ENCODE measurements at regions not wholly inside any gene's neighbourhood (a gene's known extent, or its start where the extent isn't known, plus 50 kb on each side); places are given as distances from the start of the nearest gene placed in this dataset.

GRCh38 chr15:39267685-39268084 is 313.2 kb upstream of the THBS1 start:
- H3K9me3 ChIP-seq (ENCODE audit: control insufficient read depth in 2 of 2, low read length in 2 of 2): no peaks in the 10 kb centered on the region
- H3K36me3 ChIP-seq (ENCODE audit: control insufficient read depth, insufficient read depth, low read length): no peaks in the 10 kb centered on the region
- peak in 1 of 3 donors; percentile 9 for DNase-seq
- H3K27ac Mint-ChIP-seq: no peak overlapping the region
- H3K4me3 Mint-ChIP-seq: no peak overlapping the region
- H3K36me3 Mint-ChIP-seq: no peaks in the 10 kb centered on the region
- no peak overlapping the region for H3K27ac ChIP-seq (ENCODE audit: insufficient read depth, low read length, poor library complexity, severe bottlenecking)
- no peaks in the 10 kb centered on the region for H3K27me3 ChIP-seq (ENCODE audit: control insufficient read depth, insufficient read depth, low read length)
- H3K4me1 Mint-ChIP-seq: peaks cover 0 to 8% (median 4%) of the 10 kb centered on the region in 4 donors
- no peak overlapping the region for H3K4me3 ChIP-seq (ENCODE audit: low read depth, low read length)
- H3K27me3 Mint-ChIP-seq: no peaks in the 10 kb centered on the region
- no peaks in the 10 kb centered on the region for H3K9me3 Mint-ChIP-seq
- no peaks in the 10 kb centered on the region for H3K4me1 ChIP-seq (ENCODE audit: control insufficient read depth, insufficient read depth, low read length, poor library complexity, severe bottlenecking)
- no peak for ATAC-seq (ENCODE audit: low read depth in 2 of 2)

GRCh38 chr15:39269352-39269751 is 311.5 kb upstream of the THBS1 start:
- Histone ChIP-seq H3K9me3 (ENCODE audit: control insufficient read depth in 2 of 2, low read length in 2 of 2) (no peaks in the 10 kb centered on the region), H3K27me3 (ENCODE audit: control insufficient read depth, insufficient read depth, low read length) (no peaks in the 10 kb centered on the region), H3K27ac (ENCODE audit: insufficient read depth, low read length, poor library complexity, severe bottlenecking) (no peak overlapping the region), H3K36me3 (ENCODE audit: control insufficient read depth, insufficient read depth, low read length) (no peaks in the 10 kb centered on the region), H3K4me3 (ENCODE audit: low read depth, low read length) (no peak overlapping the region), H3K4me1 (ENCODE audit: control insufficient read depth, insufficient read depth, low read length, poor library complexity, severe bottlenecking) (no peaks in the 10 kb centered on the region)
- H3K27me3 Mint-ChIP-seq: peaks cover 5% of the 10 kb centered on the region
- no peaks in the 10 kb centered on the region for H3K9me3 Mint-ChIP-seq
- no peaks in the 10 kb centered on the region for H3K4me1 Mint-ChIP-seq
- H3K27ac Mint-ChIP-seq: no peak overlapping the region
- ATAC-seq (ENCODE audit: low read depth in 2 of 2): no peak
- DNase-seq: no peak
- no peaks in the 10 kb centered on the region for H3K36me3 Mint-ChIP-seq
- no peak overlapping the region for H3K4me3 Mint-ChIP-seq

DNA sequence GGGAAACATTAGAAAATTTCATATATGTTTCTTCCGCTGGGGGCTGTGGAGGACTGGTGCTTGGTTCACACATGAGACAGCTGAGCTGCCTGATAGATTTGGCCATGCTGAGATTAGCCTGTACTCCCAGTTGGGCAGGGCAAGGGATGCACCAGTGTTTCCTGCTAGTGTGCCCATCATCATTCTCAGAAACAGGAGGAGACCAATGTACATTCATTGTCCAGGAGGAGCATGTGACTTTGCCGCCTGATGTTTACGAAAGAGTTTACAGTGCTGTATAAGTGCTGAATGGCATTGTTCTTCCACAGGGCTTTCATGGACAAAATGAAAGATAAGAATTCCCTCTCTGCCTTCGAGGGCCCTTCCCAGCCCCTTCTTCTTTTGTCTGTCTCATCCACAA is 311.1 kb upstream of the THBS1 start:
- H3K27ac Mint-ChIP-seq: peak overlapping the region in 1 of 3 donors; percentile 48
- ATAC-seq (ENCODE audit: low read depth in 2 of 2) (no peak), DNase-seq (no peak)
- no peaks in the 10 kb centered on the region for H3K4me1 ChIP-seq (ENCODE audit: control insufficient read depth, insufficient read depth, low read length, poor library complexity, severe bottlenecking)
- no peaks in the 10 kb centered on the region for H3K4me1 Mint-ChIP-seq
- no peaks in the 10 kb centered on the region for H3K9me3 Mint-ChIP-seq
- no peak overlapping the region for H3K27ac ChIP-seq (ENCODE audit: insufficient read depth, low read length, poor library complexity, severe bottlenecking)
- no peaks in the 10 kb centered on the region for H3K36me3 ChIP-seq (ENCODE audit: control insufficient read depth, insufficient read depth, low read length)
- H3K27me3 ChIP-seq (ENCODE audit: control insufficient read depth, insufficient read depth, low read length): no peaks in the 10 kb centered on the region
- no peak overlapping the region for H3K4me3 Mint-ChIP-seq
- no peaks in the 10 kb centered on the region for H3K9me3 ChIP-seq (ENCODE audit: control insufficient read depth in 2 of 2, low read length in 2 of 2)
- peaks cover 5% of the 10 kb centered on the region for H3K27me3 Mint-ChIP-seq
- H3K36me3 Mint-ChIP-seq: no peaks in the 10 kb centered on the region
- no peak overlapping the region for H3K4me3 ChIP-seq (ENCODE audit: low read depth, low read length)

- Histone ChIP-seq H3K9me3 (ENCODE audit: control insufficient read depth in 2 of 2, low read length in 2 of 2) (no peaks in the 10 kb centered on the region), H3K4me1 (ENCODE audit: control insufficient read depth, insufficient read depth, low read length, poor library complexity, severe bottlenecking) (no peaks in the 10 kb centered on the region), H3K27ac (ENCODE audit: insufficient read depth, low read length, poor library complexity, severe bottlenecking) (no peak overlapping the region), H3K4me3 (ENCODE audit: low read depth, low read length) (no peak overlapping the region), H3K27me3 (ENCODE audit: control insufficient read depth, insufficient read depth, low read length) (no peaks in the 10 kb centered on the region), H3K36me3 (ENCODE audit: control insufficient read depth, insufficient read depth, low read length) (no peaks in the 10 kb centered on the region)
- Mint-ChIP-seq H3K36me3 (no peaks in the 10 kb centered on the region), H3K4me3 (no peak overlapping the region), H3K27ac (peak overlapping the region in 1 of 3 donors; percentile 48), H3K4me1 (no peaks in the 10 kb centered on the region), H3K9me3 (peaks cover 0 to 2% (median 0%) of the 10 kb centered on the region in 7 donors), H3K27me3 (peaks cover 5% of the 10 kb centered on the region)
- ATAC-seq (ENCODE audit: low read depth in 2 of 2) (no peak), DNase-seq (no peak)
Measured at GRCh38 chr15:39270221-39270855, 310.5 kb upstream of the THBS1 start.

DNA sequence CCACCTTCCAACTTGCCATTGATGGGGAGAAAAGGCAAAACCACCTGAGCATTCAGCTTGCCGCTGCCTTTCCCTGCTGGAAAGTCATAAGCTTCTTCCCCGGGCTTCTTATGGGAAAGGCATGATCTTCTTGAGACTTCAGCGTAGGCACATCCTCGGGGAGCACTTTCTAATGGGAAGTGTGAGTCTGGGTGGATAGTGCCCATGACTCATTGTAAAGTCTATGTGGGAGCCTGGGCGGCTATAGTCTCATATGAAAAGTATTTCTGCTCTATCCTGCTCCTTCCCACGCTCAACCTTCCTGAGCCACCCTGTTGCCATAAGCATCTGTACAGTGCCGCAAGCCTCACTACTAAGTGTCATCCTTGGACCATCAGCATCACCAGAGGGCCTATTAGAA is 309.9 kb upstream of the THBS1 start:
- Histone ChIP-seq H3K4me1 (ENCODE audit: control insufficient read depth, insufficient read depth, low read length, poor library complexity, severe bottlenecking) (no peaks in the 10 kb centered on the region), H3K36me3 (ENCODE audit: control insufficient read depth, insufficient read depth, low read length) (no peaks in the 10 kb centered on the region), H3K4me3 (ENCODE audit: low read depth, low read length) (no peak overlapping the region), H3K27me3 (ENCODE audit: control insufficient read depth, insufficient read depth, low read length) (no peaks in the 10 kb centered on the region), H3K9me3 (ENCODE audit: control insufficient read depth in 2 of 2, low read length in 2 of 2) (no peaks in the 10 kb centered on the region), H3K27ac (ENCODE audit: insufficient read depth, low read length, poor library complexity, severe bottlenecking) (no peak overlapping the region)
- ATAC-seq (ENCODE audit: low read depth in 2 of 2): no peak
- no peak for DNase-seq
- H3K36me3 Mint-ChIP-seq: no peaks in the 10 kb centered on the region
- H3K27ac Mint-ChIP-seq: no peak overlapping the region
- no peak overlapping the region for H3K4me3 Mint-ChIP-seq
- peaks cover 5% of the 10 kb centered on the region for H3K27me3 Mint-ChIP-seq
- no peaks in the 10 kb centered on the region for H3K4me1 Mint-ChIP-seq
- peaks cover 0 to 2% (median 0%) of the 10 kb centered on the region in 7 donors for H3K9me3 Mint-ChIP-seq

- Mint-ChIP-seq H3K27me3 (peaks cover 8% of the 10 kb centered on the region), H3K4me3 (no peak overlapping the region), H3K36me3 (no peaks in the 10 kb centered on the region), H3K4me1 (no peaks in the 10 kb centered on the region), H3K9me3 (peaks cover 0 to 2% (median 0%) of the 10 kb centered on the region in 7 donors), H3K27ac (no peak overlapping the region)
- Histone ChIP-seq H3K27me3 (ENCODE audit: control insufficient read depth, insufficient read depth, low read length) (peaks cover 3% of the 10 kb centered on the region), H3K27ac (ENCODE audit: insufficient read depth, low read length, poor library complexity, severe bottlenecking) (no peak overlapping the region), H3K9me3 (ENCODE audit: control insufficient read depth in 2 of 2, low read length in 2 of 2) (no peaks in the 10 kb centered on the region), H3K4me1 (ENCODE audit: control insufficient read depth, insufficient read depth, low read length, poor library complexity, severe bottlenecking) (no peaks in the 10 kb centered on the region), H3K36me3 (ENCODE audit: control insufficient read depth, insufficient read depth, low read length) (no peaks in the 10 kb centered on the region), H3K4me3 (ENCODE audit: low read depth, low read length) (no peak overlapping the region)
- ATAC-seq (ENCODE audit: low read depth in 2 of 2) (no peak), DNase-seq (no peak)
Measured at GRCh38 chr15:39272901-39273300, 308.0 kb upstream of the THBS1 start.

DNA sequence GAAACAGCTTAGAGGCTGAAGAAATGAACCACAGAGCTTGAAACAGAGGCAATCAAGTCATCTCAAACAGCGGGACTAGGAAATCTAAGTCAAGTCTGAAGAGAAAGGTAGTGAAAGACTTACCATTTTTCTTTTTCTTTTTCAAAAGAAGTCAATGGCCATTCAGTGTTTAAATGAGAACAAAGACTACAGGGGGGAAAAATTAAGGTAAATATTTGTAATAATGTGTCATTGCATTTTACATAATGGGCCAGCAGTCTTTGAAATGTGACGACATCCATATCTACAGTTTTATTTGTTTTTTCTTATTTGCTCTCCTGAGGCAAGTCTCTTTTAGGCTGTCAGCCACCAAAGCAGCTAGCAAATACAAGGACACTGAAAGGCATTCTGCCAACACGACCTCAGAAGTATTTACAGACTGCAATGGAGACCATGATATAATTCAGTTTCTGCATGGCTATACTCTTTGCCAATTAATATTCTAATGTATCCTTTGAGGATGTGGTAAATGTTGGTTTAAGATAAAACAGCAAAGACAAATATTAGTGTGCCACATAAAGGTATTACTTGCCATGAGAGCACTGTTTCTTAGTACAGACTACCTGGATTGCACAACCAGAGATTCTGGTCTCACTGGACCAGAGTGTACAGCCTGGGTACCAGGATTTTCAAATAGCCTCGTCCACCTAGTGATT is 307.0 kb upstream of the THBS1 start:
- H3K27ac ChIP-seq (ENCODE audit: insufficient read depth, low read length, poor library complexity, severe bottlenecking): no peak overlapping the region
- Mint-ChIP-seq H3K4me3 (no peak overlapping the region), H3K9me3 (peaks cover 0 to 2% (median 0%) of the 10 kb centered on the region in 7 donors), H3K36me3 (no peaks in the 10 kb centered on the region), H3K27ac (no peak overlapping the region), H3K4me1 (no peaks in the 10 kb centered on the region), H3K27me3 (peaks cover 10% of the 10 kb centered on the region)
- H3K4me3 ChIP-seq (ENCODE audit: low read depth, low read length): no peak overlapping the region
- no peak for ATAC-seq (ENCODE audit: low read depth in 2 of 2)
- no peak for DNase-seq
- H3K27me3 ChIP-seq (ENCODE audit: control insufficient read depth, insufficient read depth, low read length): peaks cover 3% of the 10 kb centered on the region
- H3K9me3 ChIP-seq (ENCODE audit: control insufficient read depth in 2 of 2, low read length in 2 of 2): no peaks in the 10 kb centered on the region
- H3K36me3 ChIP-seq (ENCODE audit: control insufficient read depth, insufficient read depth, low read length): no peaks in the 10 kb centered on the region
- no peaks in the 10 kb centered on the region for H3K4me1 ChIP-seq (ENCODE audit: control insufficient read depth, insufficient read depth, low read length, poor library complexity, severe bottlenecking)

GRCh38 chr15:39275066-39275465 is 305.8 kb upstream of the THBS1 start:
- ATAC-seq (ENCODE audit: low read depth in 2 of 2): no peak
- Histone ChIP-seq H3K27ac (ENCODE audit: insufficient read depth, low read length, poor library complexity, severe bottlenecking) (no peak overlapping the region), H3K27me3 (ENCODE audit: control insufficient read depth, insufficient read depth, low read length) (peaks cover 3% of the 10 kb centered on the region), H3K4me1 (ENCODE audit: control insufficient read depth, insufficient read depth, low read length, poor library complexity, severe bottlenecking) (no peaks in the 10 kb centered on the region), H3K36me3 (ENCODE audit: control insufficient read depth, insufficient read depth, low read length) (no peaks in the 10 kb centered on the region), H3K4me3 (ENCODE audit: low read depth, low read length) (no peak overlapping the region), H3K9me3 (ENCODE audit: control insufficient read depth in 2 of 2, low read length in 2 of 2) (no peaks in the 10 kb centered on the region)
- Mint-ChIP-seq H3K9me3 (peaks cover 0 to 2% (median 0%) of the 10 kb centered on the region in 7 donors), H3K27me3 (peaks cover 10% of the 10 kb centered on the region), H3K4me3 (no peak overlapping the region), H3K27ac (no peak overlapping the region), H3K4me1 (no peaks in the 10 kb centered on the region), H3K36me3 (no peaks in the 10 kb centered on the region)
- DNase-seq: no peak
